ENCODE measurements at regions not wholly inside any gene's neighbourhood (a gene's known extent, or its start where the extent isn't known, plus 50 kb on each side); places are given as distances from the start of the nearest gene placed in this dataset.

DNA sequence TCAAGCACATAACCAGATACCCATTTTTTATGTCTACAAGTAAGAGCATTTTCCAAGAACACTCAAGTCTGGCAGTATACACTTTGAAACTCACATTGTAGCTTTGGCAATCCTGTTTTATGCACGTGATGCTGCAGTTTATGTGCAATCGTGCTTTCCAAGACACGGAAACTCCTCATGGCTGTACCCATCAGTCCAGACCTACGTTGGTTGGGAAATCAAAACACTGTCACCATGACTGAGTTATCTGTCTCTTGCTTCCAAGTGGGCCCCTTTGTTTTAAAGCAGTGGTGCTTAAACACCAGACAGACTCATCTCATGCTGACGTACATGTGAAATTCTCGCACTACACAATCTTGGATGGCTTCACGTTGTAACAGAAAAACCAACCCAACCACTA lies 192.8 kb downstream of the LTN1 start:
- Mint-ChIP-seq H3K4me1 (peaks cover 7% of the 10 kb centered on the region), H3K27me3 (ENCODE audit: low read depth) (no peaks in the 10 kb centered on the region; the same call in 1 of the 2 replicates), H3K27ac (no peak overlapping the region), H3K4me3 (no peak overlapping the region), H3K36me3 (peaks cover 4% of the 10 kb centered on the region; the same call in 1 of the 2 replicates), H3K9me3 (peaks cover 14% of the 10 kb centered on the region)
- no peak for ATAC-seq
- no peak for DNase-seq (ENCODE audit: low spot score)
- POLR2A ChIA-PET: no interaction called here
- TF ChIP-seq USF2 (CRISPR knock-in tag; IDR thresholded peaks at IDR 0.05) (no peak), ZNF671 (CRISPR knock-in tag; IDR thresholded peaks at IDR 0.05) (no peak), MAX (CRISPR knock-in tag; IDR thresholded peaks at IDR 0.05) (no peak), TEAD1 (CRISPR knock-in tag; IDR thresholded peaks at IDR 0.05) (no peak), SOX15 (CRISPR knock-in tag; IDR thresholded peaks at IDR 0.05) (no peak), ZNF396 (CRISPR knock-in tag; IDR thresholded peaks at IDR 0.05; ENCODE audit: borderline replicate concordance) (no peak), HMGA2 (CRISPR knock-in tag; IDR thresholded peaks at IDR 0.05) (no peak), E2F5 (CRISPR knock-in tag; IDR thresholded peaks at IDR 0.05) (no peak), ZNF138 (CRISPR knock-in tag; conservative IDR thresholded peaks at IDR 0.05) (no peak), ZNF263 (CRISPR knock-in tag; IDR thresholded peaks at IDR 0.05; ENCODE audit: low read depth) (no peak)
- TF ChIP-seq, protein P1, sequence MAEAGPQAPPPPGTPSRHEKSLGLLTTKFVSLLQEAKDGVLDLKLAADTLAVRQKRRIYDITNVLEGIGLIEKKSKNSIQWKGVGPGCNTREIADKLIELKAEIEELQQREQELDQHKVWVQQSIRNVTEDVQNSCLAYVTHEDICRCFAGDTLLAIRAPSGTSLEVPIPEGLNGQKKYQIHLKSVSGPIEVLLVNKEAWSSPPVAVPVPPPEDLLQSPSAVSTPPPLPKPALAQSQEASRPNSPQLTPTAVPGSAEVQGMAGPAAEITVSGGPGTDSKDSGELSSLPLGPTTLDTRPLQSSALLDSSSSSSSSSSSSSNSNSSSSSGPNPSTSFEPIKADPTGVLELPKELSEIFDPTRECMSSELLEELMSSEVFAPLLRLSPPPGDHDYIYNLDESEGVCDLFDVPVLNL (CRISPR knock-in tag; IDR thresholded peaks at IDR 0.05; ENCODE audit: borderline replicate concordance, low read depth): no peak
- TF ChIP-seq, protein P2, sequence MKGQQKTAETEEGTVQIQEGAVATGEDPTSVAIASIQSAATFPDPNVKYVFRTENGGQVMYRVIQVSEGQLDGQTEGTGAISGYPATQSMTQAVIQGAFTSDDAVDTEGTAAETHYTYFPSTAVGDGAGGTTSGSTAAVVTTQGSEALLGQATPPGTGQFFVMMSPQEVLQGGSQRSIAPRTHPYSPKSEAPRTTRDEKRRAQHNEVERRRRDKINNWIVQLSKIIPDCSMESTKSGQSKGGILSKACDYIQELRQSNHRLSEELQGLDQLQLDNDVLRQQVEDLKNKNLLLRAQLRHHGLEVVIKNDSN (CRISPR knock-in tag; IDR thresholded peaks at IDR 0.05): no peak
- TF ChIP-seq, protein P3, sequence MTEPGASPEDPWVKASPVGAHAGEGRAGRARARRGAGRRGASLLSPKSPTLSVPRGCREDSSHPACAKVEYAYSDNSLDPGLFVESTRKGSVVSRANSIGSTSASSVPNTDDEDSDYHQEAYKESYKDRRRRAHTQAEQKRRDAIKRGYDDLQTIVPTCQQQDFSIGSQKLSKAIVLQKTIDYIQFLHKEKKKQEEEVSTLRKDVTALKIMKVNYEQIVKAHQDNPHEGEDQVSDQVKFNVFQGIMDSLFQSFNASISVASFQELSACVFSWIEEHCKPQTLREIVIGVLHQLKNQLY (CRISPR knock-in tag; IDR thresholded peaks at IDR 0.05): no peak
- TF ChIP-seq, protein P4, sequence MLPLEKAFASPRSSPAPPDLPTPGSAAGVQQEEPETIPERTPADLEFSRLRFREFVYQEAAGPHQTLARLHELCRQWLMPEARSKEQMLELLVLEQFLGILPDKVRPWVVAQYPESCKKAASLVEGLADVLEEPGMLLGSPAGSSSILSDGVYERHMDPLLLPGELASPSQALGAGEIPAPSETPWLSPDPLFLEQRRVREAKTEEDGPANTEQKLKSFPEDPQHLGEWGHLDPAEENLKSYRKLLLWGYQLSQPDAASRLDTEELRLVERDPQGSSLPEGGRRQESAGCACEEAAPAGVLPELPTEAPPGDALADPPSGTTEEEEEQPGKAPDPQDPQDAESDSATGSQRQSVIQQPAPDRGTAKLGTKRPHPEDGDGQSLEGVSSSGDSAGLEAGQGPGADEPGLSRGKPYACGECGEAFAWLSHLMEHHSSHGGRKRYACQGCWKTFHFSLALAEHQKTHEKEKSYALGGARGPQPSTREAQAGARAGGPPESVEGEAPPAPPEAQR (CRISPR knock-in tag; IDR thresholded peaks at IDR 0.05): no peak
- TF ChIP-seq, protein P5, sequence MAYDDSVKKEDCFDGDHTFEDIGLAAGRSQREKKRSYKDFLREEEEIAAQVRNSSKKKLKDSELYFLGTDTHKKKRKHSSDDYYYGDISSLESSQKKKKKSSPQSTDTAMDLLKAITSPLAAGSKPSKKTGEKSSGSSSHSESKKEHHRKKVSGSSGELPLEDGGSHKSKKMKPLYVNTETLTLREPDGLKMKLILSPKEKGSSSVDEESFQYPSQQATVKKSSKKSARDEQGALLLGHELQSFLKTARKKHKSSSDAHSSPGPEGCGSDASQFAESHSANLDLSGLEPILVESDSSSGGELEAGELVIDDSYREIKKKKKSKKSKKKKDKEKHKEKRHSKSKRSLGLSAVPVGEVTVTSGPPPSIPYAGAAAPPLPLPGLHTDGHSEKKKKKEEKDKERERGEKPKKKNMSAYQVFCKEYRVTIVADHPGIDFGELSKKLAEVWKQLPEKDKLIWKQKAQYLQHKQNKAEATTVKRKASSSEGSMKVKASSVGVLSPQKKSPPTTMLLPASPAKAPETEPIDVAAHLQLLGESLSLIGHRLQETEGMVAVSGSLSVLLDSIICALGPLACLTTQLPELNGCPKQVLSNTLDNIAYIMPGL (CRISPR knock-in tag; IDR thresholded peaks at IDR 0.05): no peak
- TF ChIP-seq, protein P6, sequence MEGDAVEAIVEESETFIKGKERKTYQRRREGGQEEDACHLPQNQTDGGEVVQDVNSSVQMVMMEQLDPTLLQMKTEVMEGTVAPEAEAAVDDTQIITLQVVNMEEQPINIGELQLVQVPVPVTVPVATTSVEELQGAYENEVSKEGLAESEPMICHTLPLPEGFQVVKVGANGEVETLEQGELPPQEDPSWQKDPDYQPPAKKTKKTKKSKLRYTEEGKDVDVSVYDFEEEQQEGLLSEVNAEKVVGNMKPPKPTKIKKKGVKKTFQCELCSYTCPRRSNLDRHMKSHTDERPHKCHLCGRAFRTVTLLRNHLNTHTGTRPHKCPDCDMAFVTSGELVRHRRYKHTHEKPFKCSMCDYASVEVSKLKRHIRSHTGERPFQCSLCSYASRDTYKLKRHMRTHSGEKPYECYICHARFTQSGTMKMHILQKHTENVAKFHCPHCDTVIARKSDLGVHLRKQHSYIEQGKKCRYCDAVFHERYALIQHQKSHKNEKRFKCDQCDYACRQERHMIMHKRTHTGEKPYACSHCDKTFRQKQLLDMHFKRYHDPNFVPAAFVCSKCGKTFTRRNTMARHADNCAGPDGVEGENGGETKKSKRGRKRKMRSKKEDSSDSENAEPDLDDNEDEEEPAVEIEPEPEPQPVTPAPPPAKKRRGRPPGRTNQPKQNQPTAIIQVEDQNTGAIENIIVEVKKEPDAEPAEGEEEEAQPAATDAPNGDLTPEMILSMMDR (IDR thresholded peaks at IDR 0.05): no peak
- CTCF ChIA-PET: no interaction called here
